Amygdala (tissue), 56 donors: ENCODE measurements at regions not wholly inside any gene's neighbourhood (a gene's known extent, or its start where the extent isn't known, plus 50 kb on each side); places are given as distances from the start of the nearest gene placed in this dataset.

Experiments
- DNase-seq, 56 donors: peaks; one replicate each; lab custom pipeline; 2025; lab: John Stamatoyannopoulos, UW

- peak in 1 of 56 donors; percentile 0 for DNase-seq
These were observed 124.8 kb upstream of the PACRGL start for GRCh38 chr4:20575486-20575885.

GRCh38 chr4:20576861-20577260 is 123.4 kb upstream of the PACRGL start:
- DNase-seq: no peak

- no peak for DNase-seq
These were observed 122.6 kb upstream of the PACRGL start for GRCh38 chr4:20577702-20578101.

DNA sequence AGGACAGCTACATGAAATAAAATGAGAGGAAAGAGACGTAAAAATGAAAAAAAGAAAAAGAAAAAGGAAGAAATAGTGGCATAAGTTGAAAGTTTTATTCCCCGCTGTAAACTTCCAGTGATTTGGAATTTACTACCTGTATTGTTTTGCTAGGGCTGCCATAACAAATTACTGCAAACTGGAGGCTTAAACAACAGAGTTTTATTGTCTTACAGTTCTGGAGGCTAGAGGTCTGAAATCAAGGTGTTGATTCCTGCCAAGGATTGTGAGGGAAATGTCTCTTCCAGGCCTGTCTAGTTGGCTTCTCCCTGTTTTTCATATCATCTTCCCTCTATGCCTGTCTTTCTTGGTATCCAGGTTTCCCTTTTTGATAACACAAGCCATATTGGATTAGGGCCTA is 119.4 kb upstream of the PACRGL start:
- no peak for DNase-seq

GRCh38 chr4:20589436-20589835 is 110.8 kb upstream of the PACRGL start:
- DNase-seq: no peak

GRCh38 chr4:20590849-20591248 is 109.4 kb upstream of the PACRGL start:
- DNase-seq: no peak

DNA sequence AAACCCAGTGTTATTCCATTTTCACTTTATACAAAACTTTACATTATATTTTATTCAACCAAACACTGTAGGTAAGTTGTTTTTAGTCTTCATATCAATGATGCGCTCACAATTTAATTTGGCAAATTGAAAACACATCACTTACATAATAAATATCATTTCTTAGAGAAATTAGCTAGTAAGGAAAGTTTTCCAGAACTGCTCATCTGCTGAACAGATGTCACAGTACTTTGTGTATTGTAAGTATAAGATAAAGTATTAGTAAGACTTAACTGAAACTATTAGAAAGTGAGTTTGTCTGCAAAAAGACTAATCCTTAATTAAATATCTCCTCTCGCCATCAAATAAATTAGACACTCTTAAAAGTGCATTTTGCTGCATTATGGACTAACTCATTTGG is 108.7 kb upstream of the PACRGL start:
- DNase-seq: no peak

DNA sequence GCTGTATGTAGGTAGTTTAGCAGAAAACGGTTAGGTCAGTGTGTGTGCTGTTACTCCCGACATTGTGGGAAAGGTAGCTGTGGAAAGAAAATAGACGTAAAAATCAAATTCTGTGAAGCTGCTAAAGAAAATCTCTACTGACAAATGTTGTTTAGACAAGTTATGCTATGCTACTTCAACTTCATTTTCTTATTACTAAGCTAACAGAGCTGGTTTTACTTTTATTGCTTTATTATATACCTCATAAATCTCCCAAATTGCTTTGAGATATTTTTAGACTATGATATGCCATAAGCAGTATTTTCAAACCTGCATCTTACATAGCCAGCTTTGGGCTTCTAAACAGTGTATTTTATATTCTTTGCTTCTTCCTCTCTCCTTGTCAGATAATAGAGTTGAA is 108.2 kb upstream of the PACRGL start:
- DNase-seq: no peak

GRCh38 chr4:20592663-20593062 is 107.6 kb upstream of the PACRGL start:
- DNase-seq: no peak

- DNase-seq: no peak
These were observed 101.6 kb upstream of the PACRGL start for GRCh38 chr4:20598626-20599025.

- DNase-seq: no peak
These were observed 96.5 kb upstream of the PACRGL start for GRCh38 chr4:20603671-20604313.

DNA sequence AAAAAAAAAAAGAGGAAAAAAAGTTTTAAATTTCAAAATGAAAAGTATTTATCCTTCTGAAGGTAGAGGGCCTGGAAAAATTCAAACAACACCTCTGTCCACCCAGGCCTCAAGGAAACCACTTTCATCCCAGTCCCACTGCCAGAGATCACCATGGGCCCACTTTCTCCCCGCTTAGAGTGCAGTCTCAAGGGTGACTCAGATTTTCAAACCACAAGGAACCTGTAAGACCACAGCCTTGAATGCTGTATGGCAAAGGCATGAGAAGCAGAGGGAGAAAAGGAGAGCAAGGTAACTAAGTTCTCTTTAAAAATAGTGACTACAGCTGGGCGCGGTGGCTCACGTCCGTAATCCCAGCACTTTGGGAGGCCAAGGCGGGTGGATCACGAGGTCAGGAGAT is 87.9 kb upstream of the PACRGL start:
- DNase-seq: no peak

GRCh38 chr4:20614816-20615215 is 85.4 kb upstream of the PACRGL start:
- DNase-seq: no peak

DNA sequence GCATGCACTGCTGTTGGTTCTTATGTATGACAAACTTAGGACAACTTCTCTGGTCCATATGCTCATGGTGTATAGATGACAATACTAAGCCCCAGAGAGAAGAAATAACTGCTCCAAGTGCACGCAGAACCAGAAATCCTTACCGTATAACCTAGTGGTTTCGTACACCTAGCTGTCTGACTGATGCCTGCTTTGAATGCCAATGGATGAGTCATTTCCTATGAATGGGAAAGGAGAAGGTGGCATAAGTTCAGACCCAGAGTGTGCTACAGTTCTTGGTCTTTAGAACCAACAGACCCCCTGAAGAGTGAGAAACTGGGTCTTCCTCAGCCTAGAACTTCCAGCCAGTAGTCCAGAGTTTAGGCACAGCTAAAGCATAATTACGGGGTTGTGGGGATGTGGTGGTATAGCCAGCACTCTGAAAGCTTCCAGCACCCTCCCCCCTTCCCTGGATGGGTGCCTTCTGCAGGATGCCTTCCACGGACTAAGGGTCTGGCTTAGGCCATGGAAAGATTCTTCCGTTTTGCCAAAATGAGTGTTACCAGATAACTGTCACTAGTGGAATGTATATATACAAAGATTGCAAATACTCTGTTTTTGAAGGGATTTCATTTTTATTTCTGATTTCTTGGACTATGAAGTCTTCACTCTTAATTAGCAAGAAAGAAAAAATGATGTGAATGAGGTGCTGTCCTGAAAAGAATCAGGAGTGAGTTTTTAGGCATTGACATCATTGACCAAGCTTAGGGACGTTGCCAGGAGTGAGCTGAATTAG is 84.6 kb upstream of the PACRGL start:
- DNase-seq: no peak

- DNase-seq: no peak
These were observed 83.9 kb upstream of the PACRGL start for GRCh38 chr4:20616313-20616712.

DNA sequence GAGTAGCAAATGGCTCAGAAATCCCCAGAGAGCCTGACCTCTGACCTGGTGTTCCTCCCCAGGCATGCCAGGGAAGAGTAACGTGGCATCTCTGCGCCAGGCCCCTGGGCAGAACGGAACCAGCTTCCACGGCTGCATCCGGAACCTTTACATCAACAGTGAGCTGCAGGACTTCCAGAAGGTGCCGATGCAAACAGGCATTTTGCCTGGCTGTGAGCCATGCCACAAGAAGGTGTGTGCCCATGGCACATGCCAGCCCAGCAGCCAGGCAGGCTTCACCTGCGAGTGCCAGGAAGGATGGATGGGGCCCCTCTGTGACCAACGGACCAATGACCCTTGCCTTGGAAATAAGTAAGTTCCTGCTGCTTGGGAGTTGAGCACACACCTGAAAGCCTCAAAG is 83.4 kb upstream of the PACRGL start:
- DNase-seq: no peak

GRCh38 chr4:20617678-20618396 is 82.4 kb upstream of the PACRGL start:
- DNase-seq: peak in 16 of 56 donors; percentile 2 to 59 (median 10)

DNA sequence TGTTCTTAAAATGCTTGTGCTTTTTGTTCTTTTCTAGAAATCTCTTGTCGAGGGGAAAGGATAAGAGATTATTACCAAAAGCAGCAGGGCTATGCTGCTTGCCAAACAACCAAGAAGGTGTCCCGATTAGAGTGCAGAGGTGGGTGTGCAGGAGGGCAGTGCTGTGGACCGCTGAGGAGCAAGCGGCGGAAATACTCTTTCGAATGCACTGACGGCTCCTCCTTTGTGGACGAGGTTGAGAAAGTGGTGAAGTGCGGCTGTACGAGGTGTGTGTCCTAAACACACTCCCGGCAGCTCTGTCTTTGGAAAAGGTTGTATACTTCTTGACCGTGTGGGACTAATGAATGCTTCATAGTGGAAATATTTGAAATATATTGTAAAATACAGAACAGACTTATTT is 81.5 kb upstream of the PACRGL start:
- no peak for DNase-seq

GRCh38 chr4:20621476-20621875 is 78.8 kb upstream of the PACRGL start:
- DNase-seq: no peak

DNA sequence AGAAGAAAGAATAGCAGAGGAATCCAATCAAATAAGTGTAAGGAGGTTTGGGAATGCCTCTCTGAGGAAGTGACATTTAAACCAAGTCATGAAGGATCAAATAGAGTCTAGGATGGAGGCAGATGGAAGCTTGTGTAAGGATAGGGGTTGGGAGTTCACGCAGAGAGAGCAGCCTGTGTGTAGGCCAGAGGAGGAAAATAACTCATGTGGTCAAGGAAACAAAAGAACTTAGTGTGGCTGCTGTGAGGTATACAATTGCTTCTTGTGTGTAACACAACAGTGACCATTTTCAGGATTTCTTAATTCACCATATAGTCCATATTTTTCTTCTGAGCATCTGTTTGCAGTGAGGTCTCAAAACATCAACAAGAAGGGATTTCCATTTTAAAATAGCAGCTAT is 77.6 kb upstream of the PACRGL start:
- no peak for DNase-seq

DNA sequence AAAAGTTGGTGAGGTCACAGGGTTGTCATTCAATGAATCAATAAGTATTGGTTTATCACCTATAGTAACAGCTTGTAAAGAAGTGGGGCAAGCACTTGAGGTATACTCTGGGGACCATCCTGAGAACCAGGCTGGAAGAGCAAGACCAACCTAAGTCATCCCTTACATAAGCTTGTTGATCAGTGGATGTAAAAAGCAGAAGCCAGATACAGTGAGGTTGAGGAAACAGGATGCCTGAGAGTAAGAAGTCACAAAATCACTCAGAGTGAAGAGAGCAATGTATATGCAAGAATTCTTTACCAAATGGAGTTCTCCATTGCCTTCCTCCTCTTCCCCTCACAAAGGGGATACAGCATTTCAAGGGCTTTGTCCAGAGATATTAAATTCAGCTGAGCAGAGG is 76.3 kb upstream of the PACRGL start:
- DNase-seq: no peak
